Chondrocyte (in vitro differentiated cells): ENCODE measurements at regions not wholly inside any gene's neighbourhood (a gene's known extent, or its start where the extent isn't known, plus 50 kb on each side); places are given as distances from the start of the nearest gene placed in this dataset.
A peak's percentile ranks its signal among the peaks of the same experiment; 100 is the strongest.

Experiments
- DNase-seq: peaks from one replicate; pipeline ENCODE4 v3.0.0; 2021; ENCODE audit warnings: mixed read lengths, low spot score
- H3K27ac Mint-ChIP-seq: one replicate; pipeline ENCODE4 v1.8.0; 2021; ENCODE audit warnings: mild to moderate bottlenecking, moderate library complexity, mixed read lengths; ENCODE audit not compliant: unreplicated experiment
- H3K27me3 Mint-ChIP-seq: 2 replicates; pipeline ENCODE4 v1.8.0; 2021; ENCODE audit warnings: low read depth, mixed read lengths
- H3K36me3 Mint-ChIP-seq: 2 replicates; pipeline ENCODE4 v1.8.0; 2021; ENCODE audit warnings: low read depth, mixed read lengths
- H3K4me1 Mint-ChIP-seq: 2 replicates; pipeline ENCODE4 v1.8.0; 2021; ENCODE audit warnings: low read depth, mild to moderate bottlenecking, mixed read lengths
- H3K4me3 Mint-ChIP-seq: one replicate; pipeline ENCODE4 v1.8.0; 2021; ENCODE audit warnings: mild to moderate bottlenecking, moderate library complexity, mixed read lengths; ENCODE audit not compliant: unreplicated experiment
- H3K9me3 Mint-ChIP-seq: 2 replicates; pipeline ENCODE4 v1.8.0; 2021; ENCODE audit warnings: low read depth, mixed read lengths
- CTCF ChIP-seq: fragments of 200-600 bp; sonication (generic); IDR thresholded peaks from 2 replicates; pipeline ENCODE4 v1.5.0; 2021; ENCODE audit warnings: antibody characterized with exemption, mild to moderate bottlenecking, moderate library complexity

GRCh38 chr3:176951144-176951543 is 246.1 kb downstream of the TBL1XR1 start:
- Mint-ChIP-seq H3K4me3 (no peak overlapping the region), H3K9me3 (peaks cover 2% of the 10 kb centered on the region), H3K27ac (peak overlapping the region; percentile 83), H3K36me3 (peaks cover 1% of the 10 kb centered on the region), H3K4me1 (peaks cover 48% of the 10 kb centered on the region), H3K27me3 (no peaks in the 10 kb centered on the region)
- no peak for DNase-seq
- no peak for TF ChIP-seq CTCF

- peak overlapping the region; percentile 83 for H3K27ac Mint-ChIP-seq
Observed at GRCh38 chr3:176950743-176951142, 246.5 kb downstream of the TBL1XR1 start.

GRCh38 chr3:176948151-176948550 is 249.1 kb downstream of the TBL1XR1 start:
- no peak overlapping the region for H3K4me3 Mint-ChIP-seq
- H3K9me3 Mint-ChIP-seq, result peaks cover 2% of the 10 kb centered on the region
- no peak overlapping the region for H3K27ac Mint-ChIP-seq
- no peaks in the 10 kb centered on the region for H3K36me3 Mint-ChIP-seq
- peaks cover 32% of the 10 kb centered on the region for H3K4me1 Mint-ChIP-seq
- H3K27me3 Mint-ChIP-seq, result no peaks in the 10 kb centered on the region
- TF ChIP-seq CTCF, result no peak
- DNase-seq, result no peak

More at GRCh38 chr3:176950743-176951142, 246.5 kb downstream of the TBL1XR1 start:
- no peaks in the 10 kb centered on the region for H3K27me3 Mint-ChIP-seq
- H3K4me1 Mint-ChIP-seq, result peaks cover 48% of the 10 kb centered on the region
- TF ChIP-seq CTCF, result no peak
- peaks cover 1% of the 10 kb centered on the region for H3K36me3 Mint-ChIP-seq
- peaks cover 2% of the 10 kb centered on the region for H3K9me3 Mint-ChIP-seq
- no peak overlapping the region for H3K4me3 Mint-ChIP-seq
- no peak for DNase-seq

- H3K27ac Mint-ChIP-seq, result no peak overlapping the region
- H3K36me3 Mint-ChIP-seq, result no peaks in the 10 kb centered on the region
- H3K27me3 Mint-ChIP-seq, result no peaks in the 10 kb centered on the region
- peaks cover 20% of the 10 kb centered on the region for H3K4me1 Mint-ChIP-seq
- peaks cover 2% of the 10 kb centered on the region for H3K9me3 Mint-ChIP-seq
- H3K4me3 Mint-ChIP-seq, result no peak overlapping the region
- DNase-seq, result no peak
- no peak for TF ChIP-seq CTCF
Observed at GRCh38 chr3:176946202-176946601, 251.1 kb downstream of the TBL1XR1 start.

- TF ChIP-seq CTCF, result no peak
- no peaks in the 10 kb centered on the region for H3K27me3 Mint-ChIP-seq
- peaks cover 21% of the 10 kb centered on the region for H3K4me1 Mint-ChIP-seq
- H3K27ac Mint-ChIP-seq, result no peak overlapping the region
- no peak for DNase-seq
- H3K4me3 Mint-ChIP-seq, result no peak overlapping the region
- H3K9me3 Mint-ChIP-seq, result no peaks in the 10 kb centered on the region
- no peaks in the 10 kb centered on the region for H3K36me3 Mint-ChIP-seq
Observed at GRCh38 chr3:176942305-176942704, 255.0 kb downstream of the TBL1XR1 start.
